Esophagus squamous epithelium (tissue), 5 donors: ENCODE measurements at regions not wholly inside any gene's neighbourhood (a gene's known extent, or its start where the extent isn't known, plus 50 kb on each side); places are given as distances from the start of the nearest gene placed in this dataset.

ENCODE experiments used
- DNase-seq: peaks from one replicate; lab custom pipeline; 2025; lab: John Stamatoyannopoulos, UW
- H3K27ac ChIP-seq, 4 donors: fragments of 200-600 bp; sonication (generic); one replicate each; pipeline ENCODE4 v1.5.1; 2016 to 2019; ENCODE audit warnings: mild to moderate bottlenecking in 1 of 4
- H3K27me3 ChIP-seq, 4 donors: fragments of 200-600 bp; sonication (generic); 1 replicate in 3 of 4; 2 replicates in 1 of 4; pipeline versions ENCODE4 v1.5.1 to v1.6.0; 2017 to 2021; ENCODE audit warnings: antibody characterized with exemption in 1 of 4
- H3K36me3 ChIP-seq, 3 donors: fragments of 200-600 bp; sonication (generic); one replicate each; pipeline ENCODE4 v1.5.1; 2016 to 2019
- H3K4me1 ChIP-seq, 3 donors: fragments of 200-600 bp; sonication (generic); one replicate each; pipeline ENCODE4 v1.5.1; 2017 to 2019
- H3K4me3 ChIP-seq, 4 donors: fragments of 200-600 bp; sonication (generic); 1 replicate in 3 of 4; 2 replicates in 1 of 4; pipeline ENCODE4 v1.5.1; 2016 to 2019; ENCODE audit warnings: mild to moderate bottlenecking in 2 of 4, moderate library complexity in 1 of 4
- H3K9me3 ChIP-seq, 3 donors: fragments of 200-600 bp; sonication (generic); one replicate each; pipeline ENCODE4 v1.5.1; 2016 to 2019
- POLR2A ChIP-seq, 4 donors: fragments of 450-650 bp; IDR thresholded peaks; one replicate each; pipeline ENCODE4 v1.6.1; 2017; ENCODE audit warnings: antibody characterized with exemption in 4 of 4, mild to moderate bottlenecking in 4 of 4, moderate library complexity in 3 of 4
- WGBS, 2 donors: methylation state at CpG; one replicate each; pipeline ENCODE4 v1.1.5; 2018; 5-methylcytosine and 5-hydroxymethylcytosine counted together
- intact Hi-C: fragments of 100-400 bp; cut with DNase I; formaldehyde crosslinking; loops from one replicate; pipeline ENCODE4 v1.15.0; 2022
- TF ChIP-seq, protein P1 (sequence below), 6 experiments: fragments of 450-650 bp in 4 of 6; fragments of 200-600 bp in 2 of 6; sonication (generic) in 2 of 6; IDR thresholded peaks; one replicate each; pipeline ENCODE4 v1.5.1; 2016 to 2019; ENCODE audit warnings: antibody characterized with exemption in 6 of 6, mild to moderate bottlenecking in 4 of 6, moderate library complexity in 4 of 6
- donor health status: DM: yes; HTN: yes; CAD: no.

DNA sequence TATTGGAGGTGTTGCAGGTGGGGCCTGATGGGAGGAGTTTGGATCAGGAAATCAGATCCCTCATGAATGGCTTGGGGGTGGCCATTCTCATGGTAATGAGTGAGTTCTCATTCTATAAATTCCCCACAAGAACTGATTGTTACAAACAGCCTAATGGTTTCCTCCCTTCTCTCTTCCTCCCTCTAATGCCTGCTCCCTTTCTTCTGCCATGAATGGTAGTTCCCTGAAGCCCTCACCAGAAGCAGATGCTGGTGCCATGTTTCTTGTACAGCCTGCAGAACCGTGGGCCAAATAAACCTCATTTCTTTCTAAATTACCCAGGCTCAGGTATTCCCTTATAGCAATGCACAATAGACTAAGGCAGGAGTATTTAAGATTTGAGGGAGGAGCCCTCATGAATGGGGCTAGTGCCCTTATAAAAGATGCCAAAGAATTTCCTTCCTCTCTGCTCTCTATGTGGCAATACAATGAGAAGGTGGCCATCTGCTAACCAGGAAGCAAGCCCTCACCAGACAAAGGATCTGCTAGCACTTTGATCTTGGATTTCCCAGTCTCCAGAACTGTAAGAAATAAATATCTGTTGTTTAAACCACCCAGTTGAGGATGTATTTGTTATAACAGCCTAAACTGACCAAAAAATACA, 251.8 kb downstream of the ZEB2 start:
- Histone ChIP-seq H3K4me3 (no peak overlapping the region), H3K36me3 (no peaks in the 10 kb centered on the region), H3K27ac (no peak overlapping the region), H3K9me3 (no peaks in the 10 kb centered on the region), H3K4me1 (no peaks in the 10 kb centered on the region), H3K27me3 (no peaks in the 10 kb centered on the region)
- intact Hi-C loops = no loop called here
- no peak for DNase-seq
- TF ChIP-seq, protein P1, sequence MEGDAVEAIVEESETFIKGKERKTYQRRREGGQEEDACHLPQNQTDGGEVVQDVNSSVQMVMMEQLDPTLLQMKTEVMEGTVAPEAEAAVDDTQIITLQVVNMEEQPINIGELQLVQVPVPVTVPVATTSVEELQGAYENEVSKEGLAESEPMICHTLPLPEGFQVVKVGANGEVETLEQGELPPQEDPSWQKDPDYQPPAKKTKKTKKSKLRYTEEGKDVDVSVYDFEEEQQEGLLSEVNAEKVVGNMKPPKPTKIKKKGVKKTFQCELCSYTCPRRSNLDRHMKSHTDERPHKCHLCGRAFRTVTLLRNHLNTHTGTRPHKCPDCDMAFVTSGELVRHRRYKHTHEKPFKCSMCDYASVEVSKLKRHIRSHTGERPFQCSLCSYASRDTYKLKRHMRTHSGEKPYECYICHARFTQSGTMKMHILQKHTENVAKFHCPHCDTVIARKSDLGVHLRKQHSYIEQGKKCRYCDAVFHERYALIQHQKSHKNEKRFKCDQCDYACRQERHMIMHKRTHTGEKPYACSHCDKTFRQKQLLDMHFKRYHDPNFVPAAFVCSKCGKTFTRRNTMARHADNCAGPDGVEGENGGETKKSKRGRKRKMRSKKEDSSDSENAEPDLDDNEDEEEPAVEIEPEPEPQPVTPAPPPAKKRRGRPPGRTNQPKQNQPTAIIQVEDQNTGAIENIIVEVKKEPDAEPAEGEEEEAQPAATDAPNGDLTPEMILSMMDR (IDR thresholded peaks at IDR 0.05) = no peak
- no peak for TF ChIP-seq POLR2A (IDR thresholded peaks at IDR 0.05)
- 92% methylated on average over 1 of the region's 1 CpG for WGBS, 2 donors

DNA sequence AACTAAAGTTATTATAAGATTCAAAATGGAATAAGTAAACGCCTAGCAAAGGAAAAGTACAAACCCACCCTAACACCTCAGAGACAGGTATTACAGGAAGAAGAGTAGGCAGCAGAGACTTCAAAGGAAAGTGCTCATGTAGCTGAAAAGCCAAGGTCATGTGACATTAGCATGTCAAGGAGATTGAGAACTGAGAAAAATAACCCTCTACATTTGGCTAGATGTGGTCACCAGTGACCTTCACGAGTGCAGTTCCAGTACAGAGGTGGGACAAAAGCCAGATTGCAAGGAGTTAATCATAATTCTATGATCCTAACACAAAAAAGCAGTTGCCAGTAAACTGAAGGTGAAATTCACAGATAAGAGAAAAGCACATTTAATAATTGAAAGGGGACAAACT, 252.7 kb downstream of the ZEB2 start:
- TF ChIP-seq, protein P1 (IDR thresholded peaks at IDR 0.05) = no peak
- TF ChIP-seq POLR2A (IDR thresholded peaks at IDR 0.05) = no peak
- intact Hi-C loops = no loop called here
- no peaks in the 10 kb centered on the region for H3K9me3 ChIP-seq

DNA sequence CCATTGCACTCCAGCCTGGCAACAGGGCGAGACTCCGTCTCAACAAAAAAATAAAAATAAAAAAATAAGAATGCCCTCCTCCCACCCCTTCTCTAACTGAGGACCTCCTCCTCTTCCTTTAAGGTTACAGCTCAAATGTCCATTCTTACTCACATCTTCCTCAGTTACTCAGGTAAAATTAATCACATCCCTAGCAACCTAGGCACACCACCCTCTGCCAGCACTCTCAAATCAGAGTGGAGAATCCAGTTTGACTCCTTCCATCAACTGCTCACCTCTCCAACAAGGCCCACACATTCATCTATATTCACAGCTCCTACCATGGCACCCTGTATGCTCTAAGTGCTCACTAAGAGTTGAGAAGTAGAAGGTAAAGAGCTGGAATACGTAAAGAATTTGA, 254.3 kb downstream of the ZEB2 start:
- H3K4me3 ChIP-seq = no peak overlapping the region
- WGBS, 2 donors = 89 to 92% methylated on average over 3 of the region's 3 CpGs
- H3K27ac ChIP-seq = no peak overlapping the region
- H3K4me1 ChIP-seq = no peaks in the 10 kb centered on the region
- H3K36me3 ChIP-seq = no peaks in the 10 kb centered on the region
- intact Hi-C loops = no loop called here
- TF ChIP-seq, protein P1 (IDR thresholded peaks at IDR 0.05) = no peak
- no peak for TF ChIP-seq POLR2A (IDR thresholded peaks at IDR 0.05)
- H3K9me3 ChIP-seq = no peaks in the 10 kb centered on the region
- no peak for DNase-seq
- no peaks in the 10 kb centered on the region for H3K27me3 ChIP-seq

More for the DNA sequence above, 252.7 kb downstream of the ZEB2 start:
- Histone ChIP-seq H3K27ac (no peak overlapping the region), H3K27me3 (no peaks in the 10 kb centered on the region), H3K4me1 (no peaks in the 10 kb centered on the region), H3K4me3 (no peak overlapping the region), H3K36me3 (no peaks in the 10 kb centered on the region)
- WGBS, 2 donors = 31 to 57% methylated on average over 2 of the region's 2 CpGs
- no peak for DNase-seq

DNA sequence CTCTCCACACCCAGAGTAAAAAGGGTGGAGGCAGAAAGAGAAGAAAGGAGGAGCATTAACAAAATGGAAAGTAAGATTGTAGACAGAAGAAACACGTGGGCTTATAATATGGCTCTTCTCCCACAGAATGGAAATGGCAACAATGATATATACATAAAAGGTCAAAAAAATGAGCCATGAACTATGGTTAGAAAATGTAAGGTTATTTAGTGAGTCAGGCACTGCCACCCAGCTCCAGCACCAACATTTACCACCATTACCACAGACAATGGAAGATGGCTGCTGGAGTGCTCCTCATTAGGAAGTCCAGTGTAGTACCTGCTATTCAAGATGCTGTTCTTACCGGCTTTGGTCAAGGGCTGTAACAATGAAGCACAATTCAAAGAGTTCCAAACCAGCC, 258.0 kb downstream of the ZEB2 start:
- no peak overlapping the region for H3K4me3 ChIP-seq
- no peak overlapping the region for H3K27ac ChIP-seq
- TF ChIP-seq POLR2A (IDR thresholded peaks at IDR 0.05) = no peak
- TF ChIP-seq, protein P1 (IDR thresholded peaks at IDR 0.05) = no peak
- 82 to 90% methylated on average over 2 of the region's 2 CpGs for WGBS, 2 donors
- DNase-seq = no peak
- intact Hi-C loops = no loop called here
- H3K9me3 ChIP-seq = peaks cover 0 to 8% (median 0%) of the 10 kb centered on the region in 3 donors
- no peaks in the 10 kb centered on the region for H3K27me3 ChIP-seq
- no peaks in the 10 kb centered on the region for H3K4me1 ChIP-seq
- H3K36me3 ChIP-seq = no peaks in the 10 kb centered on the region

DNA sequence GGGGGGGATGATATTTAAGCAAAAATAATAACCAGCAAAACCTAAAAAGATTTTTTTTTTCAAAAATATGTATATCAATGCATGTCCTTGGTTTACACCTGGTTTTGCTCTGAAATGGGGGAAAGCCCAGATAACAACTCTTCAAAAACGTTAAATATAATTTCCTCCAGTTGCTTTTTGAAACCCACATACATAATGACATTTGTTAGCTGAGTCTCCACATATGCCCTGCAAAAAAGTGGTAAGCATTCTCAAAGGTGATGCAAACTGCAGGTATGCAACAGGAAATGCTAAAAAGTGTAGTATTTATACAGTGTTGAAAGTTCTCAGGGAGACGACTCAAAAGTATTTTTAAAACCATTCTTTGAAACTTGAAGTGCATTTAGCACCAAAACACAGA, 258.6 kb downstream of the ZEB2 start:
- DNase-seq = no peak
- intact Hi-C loops = no loop called here
- H3K9me3 ChIP-seq = peaks cover 0 to 8% (median 0%) of the 10 kb centered on the region in 3 donors
- H3K27me3 ChIP-seq = no peaks in the 10 kb centered on the region
- no peak overlapping the region for H3K4me3 ChIP-seq
- TF ChIP-seq, protein P1 (IDR thresholded peaks at IDR 0.05) = no peak
- no peak for TF ChIP-seq POLR2A (IDR thresholded peaks at IDR 0.05)
- no peaks in the 10 kb centered on the region for H3K36me3 ChIP-seq
- no peak overlapping the region for H3K27ac ChIP-seq
- H3K4me1 ChIP-seq = peaks cover 0 to 3% (median 0%) of the 10 kb centered on the region in 3 donors
- WGBS, 2 donors = 69 to 72% methylated on average over 2 of the region's 2 CpGs
